MM.1S (cell line): ENCODE measurements at regions not wholly inside any gene's neighbourhood (a gene's known extent, or its start where the extent isn't known, plus 50 kb on each side); places are given as distances from the start of the nearest gene placed in this dataset.

Experiments used
- DNase-seq: peaks from one replicate; pipeline ENCODE4 v3.0.0-alpha.2; 2015
- H2AFZ ChIP-seq: fragments of 300-600 bp; sonication (generic); 2 replicates; pipeline ENCODE4 v1.6.0; 2016; ENCODE audit warnings: antibody characterized with exemption, low read length
- H3F3A ChIP-seq: fragments of 300-600 bp; sonication (generic); 2 replicates; pipeline ENCODE4 v1.6.1; 2016; ENCODE audit warnings: mild to moderate bottlenecking, antibody characterized with exemption, low read length, moderate library complexity, mixed read lengths; ENCODE audit not compliant: insufficient read depth
- H3K27ac ChIP-seq: fragments of 300-600 bp; sonication (generic); 2 replicates; pipeline ENCODE4 v1.5.1; 2016; ENCODE audit warnings: mild to moderate bottlenecking, low read length
- H3K27me3 ChIP-seq: fragments of 300-600 bp; sonication (generic); replicated peaks from 2 replicates; pipeline ENCODE4 v1.6.0; 2016; ENCODE audit warnings: low read length; ENCODE audit not compliant: insufficient read depth
- H3K36me3 ChIP-seq: fragments of 300-600 bp; sonication (generic); replicated peaks from 2 replicates; pipeline ENCODE4 v1.6.1; 2016; ENCODE audit warnings: mild to moderate bottlenecking, low read length, mixed read lengths; ENCODE audit not compliant: insufficient read depth
- H3K4me1 ChIP-seq: fragments of 300-600 bp; sonication (generic); 2 replicates; pipeline ENCODE4 v1.6.1; 2016; ENCODE audit warnings: low read length, mixed read lengths
- H3K4me2 ChIP-seq: fragments of 300-600 bp; sonication (generic); 2 replicates; pipeline ENCODE4 v1.6.0; 2016; ENCODE audit warnings: low read depth, low read length
- H3K4me3 ChIP-seq: fragments of 300-600 bp; sonication (generic); 2 replicates; pipeline ENCODE4 v1.5.1; 2016; ENCODE audit warnings: low read length, mixed read lengths
- H3K79me2 ChIP-seq: fragments of 300-600 bp; sonication (generic); 2 replicates; pipeline ENCODE4 v1.6.1; 2016; ENCODE audit warnings: mixed run types, low read length, mixed read lengths
- H3K9ac ChIP-seq: fragments of 300-600 bp; sonication (generic); 2 replicates; pipeline ENCODE4 v1.6.1; 2016; ENCODE audit warnings: low read length, mixed read lengths
- H3K9me2 ChIP-seq: fragments of 300-600 bp; sonication (generic); replicated peaks from 2 replicates; pipeline ENCODE4 v1.6.1; 2016; ENCODE audit warnings: mild to moderate bottlenecking, low read length, mixed read lengths; ENCODE audit not compliant: insufficient read depth
- H3K9me3 ChIP-seq: fragments of 300-600 bp; sonication (generic); replicated peaks from 2 replicates; pipeline ENCODE4 v1.6.1; 2016; ENCODE audit warnings: mild to moderate bottlenecking, low read length, mixed read lengths; ENCODE audit not compliant: insufficient read depth
- H4K20me1 ChIP-seq: fragments of 300-600 bp; sonication (generic); 2 replicates; pipeline ENCODE4 v1.6.1; 2016; ENCODE audit warnings: mild to moderate bottlenecking, low read length, moderate library complexity, mixed read lengths; ENCODE audit not compliant: insufficient read depth
- EZH2 ChIP-seq: fragments of 300-600 bp; sonication (generic); optimal IDR thresholded peaks from 2 replicates; pipeline ENCODE3; 2017; ENCODE audit warnings: low read depth, mild to moderate bottlenecking, antibody characterized with exemption, low read length, mixed read lengths
- EZH2phosphoT487 ChIP-seq: fragments of 300-600 bp; sonication (generic); IDR thresholded peaks from 2 replicates; pipeline ENCODE4 v1.6.1; 2018; ENCODE audit warnings: antibody characterized with exemption, low read length
- TF ChIP-seq, protein P1 (sequence below): fragments of 300-600 bp; sonication (generic); IDR thresholded peaks from 2 replicates; pipeline ENCODE4 v1.5.1; 2016; ENCODE audit warnings: antibody characterized with exemption, low read length, mixed read lengths

- Histone ChIP-seq H2AFZ (no peak overlapping the region), H4K20me1 (no peaks in the 10 kb centered on the region), H3K9ac (no peak overlapping the region), H3K4me3 (no peak overlapping the region), H3F3A (no peaks in the 10 kb centered on the region), H3K9me2 (no peaks in the 10 kb centered on the region), H3K4me1 (no peaks in the 10 kb centered on the region), H3K9me3 (no peaks in the 10 kb centered on the region), H3K27ac (no peak overlapping the region), H3K79me2 (no peaks in the 10 kb centered on the region), H3K36me3 (no peaks in the 10 kb centered on the region), H3K4me2 (no peak overlapping the region), H3K27me3 (no peaks in the 10 kb centered on the region)
- TF ChIP-seq, protein P1, sequence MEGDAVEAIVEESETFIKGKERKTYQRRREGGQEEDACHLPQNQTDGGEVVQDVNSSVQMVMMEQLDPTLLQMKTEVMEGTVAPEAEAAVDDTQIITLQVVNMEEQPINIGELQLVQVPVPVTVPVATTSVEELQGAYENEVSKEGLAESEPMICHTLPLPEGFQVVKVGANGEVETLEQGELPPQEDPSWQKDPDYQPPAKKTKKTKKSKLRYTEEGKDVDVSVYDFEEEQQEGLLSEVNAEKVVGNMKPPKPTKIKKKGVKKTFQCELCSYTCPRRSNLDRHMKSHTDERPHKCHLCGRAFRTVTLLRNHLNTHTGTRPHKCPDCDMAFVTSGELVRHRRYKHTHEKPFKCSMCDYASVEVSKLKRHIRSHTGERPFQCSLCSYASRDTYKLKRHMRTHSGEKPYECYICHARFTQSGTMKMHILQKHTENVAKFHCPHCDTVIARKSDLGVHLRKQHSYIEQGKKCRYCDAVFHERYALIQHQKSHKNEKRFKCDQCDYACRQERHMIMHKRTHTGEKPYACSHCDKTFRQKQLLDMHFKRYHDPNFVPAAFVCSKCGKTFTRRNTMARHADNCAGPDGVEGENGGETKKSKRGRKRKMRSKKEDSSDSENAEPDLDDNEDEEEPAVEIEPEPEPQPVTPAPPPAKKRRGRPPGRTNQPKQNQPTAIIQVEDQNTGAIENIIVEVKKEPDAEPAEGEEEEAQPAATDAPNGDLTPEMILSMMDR: no peak
- TF ChIP-seq EZH2 (no peak), EZH2phosphoT487 (no peak)
- no peak for DNase-seq
Observed at GRCh38 chr4:149927514-149927913, 111.9 kb upstream of the IQCM start.

DNA sequence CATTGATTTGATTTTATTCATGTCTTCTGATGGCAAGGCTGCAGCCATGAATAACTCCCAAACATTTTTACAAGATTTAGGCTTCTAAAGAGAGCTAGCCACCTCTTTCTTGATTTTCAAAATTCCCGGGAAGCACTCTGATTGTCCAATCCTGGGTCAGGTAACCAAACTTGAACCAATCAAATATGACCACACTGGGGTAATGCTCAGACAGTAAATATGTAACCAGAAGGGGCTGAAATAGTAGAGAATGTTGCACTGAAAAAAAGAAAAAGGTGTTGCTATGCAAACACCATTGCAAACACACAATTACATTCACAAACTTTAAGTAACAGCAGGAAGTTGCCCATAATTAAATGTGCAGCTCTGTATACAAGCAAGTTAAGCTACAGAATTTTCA is 112.9 kb upstream of the IQCM start:
- Histone ChIP-seq H3K4me2 (no peak overlapping the region), H3K9me3 (no peaks in the 10 kb centered on the region), H2AFZ (no peak overlapping the region), H3K79me2 (no peaks in the 10 kb centered on the region), H3K4me3 (no peak overlapping the region), H3K9me2 (no peaks in the 10 kb centered on the region), H3K4me1 (no peaks in the 10 kb centered on the region), H3K9ac (no peak overlapping the region), H3K36me3 (no peaks in the 10 kb centered on the region), H3K27me3 (no peaks in the 10 kb centered on the region), H4K20me1 (no peaks in the 10 kb centered on the region), H3K27ac (no peak overlapping the region), H3F3A (no peaks in the 10 kb centered on the region)
- DNase-seq: no peak
- TF ChIP-seq EZH2phosphoT487: no peak
- no peak for TF ChIP-seq EZH2

- no peak for DNase-seq
- Histone ChIP-seq H4K20me1 (no peaks in the 10 kb centered on the region), H3K27ac (no peak overlapping the region), H3K9me3 (no peaks in the 10 kb centered on the region), H3K9me2 (no peaks in the 10 kb centered on the region), H3K27me3 (no peaks in the 10 kb centered on the region), H3K4me2 (no peak overlapping the region), H3K9ac (no peak overlapping the region), H3F3A (no peaks in the 10 kb centered on the region), H3K79me2 (no peaks in the 10 kb centered on the region), H3K4me3 (no peak overlapping the region), H2AFZ (no peak overlapping the region), H3K4me1 (no peaks in the 10 kb centered on the region), H3K36me3 (no peaks in the 10 kb centered on the region)
- TF ChIP-seq EZH2: no peak
- TF ChIP-seq EZH2phosphoT487: no peak
- TF ChIP-seq, protein P1: no peak
Observed at GRCh38 chr4:149931431-149931830, 115.8 kb upstream of the IQCM start.

DNA sequence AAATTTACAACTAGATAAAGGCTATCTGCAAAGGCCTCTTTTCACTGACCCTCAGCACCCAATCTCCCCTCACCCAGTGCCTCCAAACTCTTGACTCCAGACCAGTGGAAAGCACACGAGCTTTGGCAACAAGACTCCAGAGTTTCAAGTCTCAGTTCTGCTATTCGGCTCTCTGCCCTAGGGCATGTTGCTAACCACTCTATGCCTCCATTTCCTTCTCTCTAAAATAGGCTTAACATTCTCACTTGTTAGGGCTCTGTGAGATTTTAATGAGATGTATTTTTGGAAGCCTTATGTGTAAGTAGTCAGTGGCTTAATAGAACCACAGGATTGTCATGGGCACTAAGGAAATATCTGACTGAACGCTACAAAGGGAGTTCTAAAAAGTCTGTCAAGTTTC is 116.5 kb upstream of the IQCM start:
- Histone ChIP-seq H3K27ac (no peak overlapping the region), H3K9ac (no peak overlapping the region), H3F3A (no peaks in the 10 kb centered on the region), H3K9me2 (no peaks in the 10 kb centered on the region), H3K36me3 (no peaks in the 10 kb centered on the region), H3K79me2 (no peaks in the 10 kb centered on the region), H4K20me1 (no peaks in the 10 kb centered on the region), H2AFZ (no peak overlapping the region), H3K4me3 (no peak overlapping the region), H3K27me3 (no peaks in the 10 kb centered on the region), H3K9me3 (no peaks in the 10 kb centered on the region), H3K4me1 (no peaks in the 10 kb centered on the region), H3K4me2 (no peak overlapping the region)
- no peak for DNase-seq
- TF ChIP-seq EZH2phosphoT487 (no peak), EZH2 (no peak)
- TF ChIP-seq, protein P1: no peak
